Panc1 (cell line): ENCODE measurements at regions not wholly inside any gene's neighbourhood (a gene's known extent, or its start where the extent isn't known, plus 50 kb on each side); places are given as distances from the start of the nearest gene placed in this dataset.

Source experiments
- ATAC-seq: fragments of 200-7000 bp; cut with Tn5 transposase; 2 replicates; pipeline ENCODE4 v1.9.1; 2020; ENCODE audit warnings: mild to moderate bottlenecking, moderate library complexity
- BruUV-seq: library from RNA; stranded (reverse); fragments of 400-500 nt; replicated peaks from 2 replicates; lab custom pipeline; 2021; lab: Mats Ljungman, UMichigan
- CTCF ChIA-PET: fragments of 300-600 bp; sonication (Branson Sonifier 250); formaldehyde crosslinking; loops from one replicate; lab custom pipeline; 2022; ENCODE audit warnings: antibody characterized with exemption; lab: Charles Lee
- POLR2A ChIA-PET: fragments of 300-600 bp; sonication (Branson Sonifier 250); formaldehyde crosslinking; loops from one replicate; lab custom pipeline; 2022; ENCODE audit warnings: antibody characterized with exemption; lab: Charles Lee
- DNase-seq: peaks from one replicate; pipeline ENCODE4 v3.0.0-alpha.2; 2010; ENCODE audit warnings: low read depth, low spot score
- H3K27ac ChIP-seq: 2 replicates; pipeline ENCODE4 v1.5.1; 2011; ENCODE audit warnings: mild to moderate bottlenecking, low read length, inconsistent platforms
- H3K27me3 ChIP-seq: fragments of 200-500 bp; sonication (Bioruptor generic); 2 replicates; pipeline ENCODE4 v1.6.0; 2014; ENCODE audit warnings: low read length, inconsistent platforms; ENCODE audit not compliant: control insufficient read depth, insufficient read depth
- H3K36me3 ChIP-seq: fragments of 200-500 bp; sonication (Bioruptor generic); 2 replicates; pipeline ENCODE4 v1.5.1; 2014; ENCODE audit warnings: inconsistent platforms, mild to moderate bottlenecking, low read length, moderate library complexity; ENCODE audit not compliant: control insufficient read depth, insufficient read depth
- H3K4me1 ChIP-seq: 2 replicates; pipeline ENCODE4 v1.5.1; 2011; ENCODE audit warnings: inconsistent platforms, mild to moderate bottlenecking, low read length, moderate library complexity; ENCODE audit not compliant: control insufficient read depth, insufficient read depth
- H3K4me3 ChIP-seq, 2 experiments: 2 replicates each; pipeline ENCODE4 v1.5.1; 2011 to 2012; ENCODE audit warnings: low read depth in 2 of 2, low read length in 2 of 2, mild to moderate bottlenecking in 2 of 2, inconsistent platforms in 1 of 2, moderate library complexity in 1 of 2
- H3K9me3 ChIP-seq: fragments of 200-500 bp; sonication (Bioruptor generic); 2 replicates; pipeline ENCODE4 v1.5.1; 2014; ENCODE audit warnings: low read depth, mild to moderate bottlenecking, inconsistent platforms, low read length, moderate library complexity; ENCODE audit not compliant: control insufficient read depth, insufficient read depth
- POLR2AphosphoS5 ChIP-seq: IDR thresholded peaks from 2 replicates; pipeline ENCODE4 v1.6.1; 2012; ENCODE audit warnings: mild to moderate bottlenecking, low read depth, low read length, moderate library complexity
- SIN3A ChIP-seq: IDR thresholded peaks from 2 replicates; pipeline ENCODE4 v1.6.1; 2012; ENCODE audit warnings: low read depth, mild to moderate bottlenecking, low read length, moderate library complexity, borderline replicate concordance; ENCODE audit not compliant: insufficient read depth
- TCF7L2 ChIP-seq: IDR thresholded peaks from 2 replicates; pipeline ENCODE4 v1.6.1; 2011; ENCODE audit warnings: mild to moderate bottlenecking, low read depth, low read length, inconsistent platforms
- in situ Hi-C: cut with HindIII; loops from 2 replicates; pipeline ENCODE4 v1.10.0; 2016; ENCODE audit warnings: low sequenced_read_pairs, low pct_unique_long_range_greater_than_20kb
- intact Hi-C: fragments of 100-400 bp; cut with micrococcal nuclease; formaldehyde crosslinking; loops from one replicate; pipeline ENCODE4 v1.10.0; 2022; ENCODE audit not compliant: unreplicated experiment
- TF ChIP-seq, protein P1 (sequence below), 2 experiments: IDR thresholded peaks; 2 replicates each; pipeline ENCODE4 v1.6.1; 2011 to 2012; ENCODE audit warnings: low read depth in 2 of 2, control low read depth in 1 of 2, low read length in 1 of 2, mild to moderate bottlenecking in 1 of 2, moderate library complexity in 1 of 2; ENCODE audit not compliant: insufficient read depth in 1 of 2
- TF ChIP-seq, protein P2 (sequence below): fragments of 450-650 bp; IDR thresholded peaks from 2 replicates; pipeline ENCODE4 v1.5.1; 2017; ENCODE audit warnings: mild to moderate bottlenecking

DNA sequence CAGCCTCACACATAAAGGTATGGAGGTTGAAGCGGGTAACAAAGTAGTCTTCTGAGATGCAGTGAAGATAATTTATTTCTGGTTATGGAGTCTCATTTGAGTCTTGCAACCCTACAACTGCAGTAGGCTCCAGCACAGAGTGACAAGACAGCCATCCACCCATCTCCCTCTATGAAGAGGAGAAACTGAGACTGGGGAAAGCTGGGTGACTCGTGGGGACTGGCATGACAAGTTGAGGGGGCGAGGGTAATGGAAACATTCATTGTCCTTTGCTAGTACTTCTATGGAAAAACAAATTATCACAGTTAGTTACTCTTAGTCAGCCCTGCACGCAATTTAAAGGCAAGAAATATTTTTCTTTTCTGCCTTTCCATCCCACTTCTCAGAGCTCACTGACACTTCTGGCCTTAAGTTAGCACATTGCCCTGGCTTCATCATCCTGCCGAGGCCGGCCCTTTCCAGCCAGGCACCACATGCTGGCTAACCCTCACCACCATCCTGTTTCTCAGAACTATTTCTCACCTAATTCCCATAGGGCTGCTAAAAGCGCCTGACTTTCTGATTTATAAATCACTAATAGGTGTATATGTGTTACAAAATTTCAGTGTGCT, 361.1 kb downstream of the ETS1 start:
- in situ Hi-C loops, result no loop called here

DNA sequence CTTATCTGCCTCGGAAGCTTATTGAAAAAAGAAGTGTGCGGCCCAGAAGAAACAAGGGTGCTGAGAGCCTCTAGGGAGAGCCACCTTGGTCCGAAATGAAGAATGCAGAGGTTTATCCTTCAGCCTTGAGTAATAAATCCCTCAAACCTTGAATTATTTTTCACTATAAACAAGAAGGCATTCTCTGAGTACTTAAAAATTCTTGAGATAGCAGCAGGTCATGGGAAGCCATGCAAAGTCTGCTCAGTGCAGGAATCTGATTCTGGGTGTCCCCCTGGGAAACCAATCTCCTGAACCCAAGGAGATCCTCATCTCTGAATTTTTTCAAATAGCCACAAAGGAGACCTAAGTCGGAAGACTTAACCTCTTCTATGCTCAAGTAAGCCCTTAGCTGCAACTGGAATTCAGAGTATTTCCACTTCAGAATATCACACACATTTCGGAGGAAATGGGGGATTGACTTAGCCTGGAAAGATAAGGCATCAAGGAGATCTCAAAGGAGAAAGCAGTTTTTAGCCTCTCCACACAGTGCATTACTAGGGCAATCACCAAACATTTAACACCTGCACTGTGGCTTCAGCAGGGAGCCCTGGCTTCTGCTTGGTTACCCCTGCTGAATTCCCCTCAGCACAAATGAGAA, 365.0 kb downstream of the ETS1 start:
- H3K9me3 ChIP-seq, result no peaks in the 10 kb centered on the region
- CTCF ChIA-PET, result no interaction called here
- H3K27me3 ChIP-seq, result no peaks in the 10 kb centered on the region
- POLR2A ChIA-PET, result interaction anchor here (0.7 kb wide), 1 partner anchor 14 kb away, joined by 3 read pairs; no protein-coding TSS in a partner anchor
- DNase-seq (no peak), ATAC-seq (no peak)
- intact Hi-C loops (no loop called here), in situ Hi-C loops (no loop called here)
- BruUV-seq, result no TSS peak
- H3K36me3 ChIP-seq, result no peaks in the 10 kb centered on the region
- H3K27ac ChIP-seq, result no peak overlapping the region
- no peak overlapping the region for H3K4me3 ChIP-seq
- TF ChIP-seq POLR2AphosphoS5, result no peak
- no peak for TF ChIP-seq TCF7L2
- TF ChIP-seq, protein P1, sequence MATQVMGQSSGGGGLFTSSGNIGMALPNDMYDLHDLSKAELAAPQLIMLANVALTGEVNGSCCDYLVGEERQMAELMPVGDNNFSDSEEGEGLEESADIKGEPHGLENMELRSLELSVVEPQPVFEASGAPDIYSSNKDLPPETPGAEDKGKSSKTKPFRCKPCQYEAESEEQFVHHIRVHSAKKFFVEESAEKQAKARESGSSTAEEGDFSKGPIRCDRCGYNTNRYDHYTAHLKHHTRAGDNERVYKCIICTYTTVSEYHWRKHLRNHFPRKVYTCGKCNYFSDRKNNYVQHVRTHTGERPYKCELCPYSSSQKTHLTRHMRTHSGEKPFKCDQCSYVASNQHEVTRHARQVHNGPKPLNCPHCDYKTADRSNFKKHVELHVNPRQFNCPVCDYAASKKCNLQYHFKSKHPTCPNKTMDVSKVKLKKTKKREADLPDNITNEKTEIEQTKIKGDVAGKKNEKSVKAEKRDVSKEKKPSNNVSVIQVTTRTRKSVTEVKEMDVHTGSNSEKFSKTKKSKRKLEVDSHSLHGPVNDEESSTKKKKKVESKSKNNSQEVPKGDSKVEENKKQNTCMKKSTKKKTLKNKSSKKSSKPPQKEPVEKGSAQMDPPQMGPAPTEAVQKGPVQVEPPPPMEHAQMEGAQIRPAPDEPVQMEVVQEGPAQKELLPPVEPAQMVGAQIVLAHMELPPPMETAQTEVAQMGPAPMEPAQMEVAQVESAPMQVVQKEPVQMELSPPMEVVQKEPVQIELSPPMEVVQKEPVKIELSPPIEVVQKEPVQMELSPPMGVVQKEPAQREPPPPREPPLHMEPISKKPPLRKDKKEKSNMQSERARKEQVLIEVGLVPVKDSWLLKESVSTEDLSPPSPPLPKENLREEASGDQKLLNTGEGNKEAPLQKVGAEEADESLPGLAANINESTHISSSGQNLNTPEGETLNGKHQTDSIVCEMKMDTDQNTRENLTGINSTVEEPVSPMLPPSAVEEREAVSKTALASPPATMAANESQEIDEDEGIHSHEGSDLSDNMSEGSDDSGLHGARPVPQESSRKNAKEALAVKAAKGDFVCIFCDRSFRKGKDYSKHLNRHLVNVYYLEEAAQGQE (IDR thresholded peaks at IDR 0.05; ENCODE audit: insufficient read depth in 1 of 2, low read depth in 2 of 2, low read length in 1 of 2), result no peak
- TF ChIP-seq, protein P2, sequence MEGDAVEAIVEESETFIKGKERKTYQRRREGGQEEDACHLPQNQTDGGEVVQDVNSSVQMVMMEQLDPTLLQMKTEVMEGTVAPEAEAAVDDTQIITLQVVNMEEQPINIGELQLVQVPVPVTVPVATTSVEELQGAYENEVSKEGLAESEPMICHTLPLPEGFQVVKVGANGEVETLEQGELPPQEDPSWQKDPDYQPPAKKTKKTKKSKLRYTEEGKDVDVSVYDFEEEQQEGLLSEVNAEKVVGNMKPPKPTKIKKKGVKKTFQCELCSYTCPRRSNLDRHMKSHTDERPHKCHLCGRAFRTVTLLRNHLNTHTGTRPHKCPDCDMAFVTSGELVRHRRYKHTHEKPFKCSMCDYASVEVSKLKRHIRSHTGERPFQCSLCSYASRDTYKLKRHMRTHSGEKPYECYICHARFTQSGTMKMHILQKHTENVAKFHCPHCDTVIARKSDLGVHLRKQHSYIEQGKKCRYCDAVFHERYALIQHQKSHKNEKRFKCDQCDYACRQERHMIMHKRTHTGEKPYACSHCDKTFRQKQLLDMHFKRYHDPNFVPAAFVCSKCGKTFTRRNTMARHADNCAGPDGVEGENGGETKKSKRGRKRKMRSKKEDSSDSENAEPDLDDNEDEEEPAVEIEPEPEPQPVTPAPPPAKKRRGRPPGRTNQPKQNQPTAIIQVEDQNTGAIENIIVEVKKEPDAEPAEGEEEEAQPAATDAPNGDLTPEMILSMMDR, result no peak
- no peak for TF ChIP-seq SIN3A
- H3K4me1 ChIP-seq, result no peaks in the 10 kb centered on the region

More for the DNA sequence above, 361.1 kb downstream of the ETS1 start:
- TF ChIP-seq SIN3A, result no peak
- TF ChIP-seq, protein P2, result no peak
- no peak for TF ChIP-seq POLR2AphosphoS5
- no peak for TF ChIP-seq TCF7L2
- TF ChIP-seq, protein P1 (IDR thresholded peaks at IDR 0.05; ENCODE audit: insufficient read depth in 1 of 2, low read depth in 2 of 2, low read length in 1 of 2), result no peak
- Histone ChIP-seq H3K9me3 (no peaks in the 10 kb centered on the region), H3K27me3 (no peaks in the 10 kb centered on the region), H3K27ac (no peak overlapping the region), H3K4me1 (no peaks in the 10 kb centered on the region), H3K4me3 (no peak overlapping the region), H3K36me3 (no peaks in the 10 kb centered on the region)
- ChIA-PET POLR2A (no interaction called here), CTCF (no interaction called here)
- intact Hi-C loops, result no loop called here
- BruUV-seq, result no TSS peak
- no peak for ATAC-seq
- no peak for DNase-seq
